Loucy (cell line): ENCODE measurements at regions not wholly inside any gene's neighbourhood (a gene's known extent, or its start where the extent isn't known, plus 50 kb on each side); places are given as distances from the start of the nearest gene placed in this dataset.

Experiments
- H2AFZ ChIP-seq: fragments of 200-600 bp; sonication (generic); 2 replicates; pipeline ENCODE4 v1.6.0; 2016; ENCODE audit warnings: antibody characterized with exemption, mild to moderate bottlenecking, low read length, moderate library complexity
- H3F3A ChIP-seq: fragments of 200-600 bp; 2 replicates; pipeline ENCODE4 v1.6.0; 2016; ENCODE audit warnings: antibody characterized with exemption, low read depth, mild to moderate bottlenecking
- H3K27me3 ChIP-seq: fragments of 200-600 bp; sonication (generic); 2 replicates; pipeline ENCODE4 v1.6.1; 2014; ENCODE audit warnings: low read length, mild to moderate bottlenecking; ENCODE audit not compliant: insufficient read depth, poor library complexity, severe bottlenecking
- H3K36me3 ChIP-seq: fragments of 200-600 bp; sonication (generic); 2 replicates; pipeline ENCODE4 v1.6.1; 2016; ENCODE audit warnings: low read length; ENCODE audit not compliant: insufficient read depth
- H3K4me1 ChIP-seq: fragments of 200-600 bp; sonication (generic); 2 replicates; pipeline ENCODE4 v1.5.1; 2014; ENCODE audit warnings: low read length, mild to moderate bottlenecking; ENCODE audit not compliant: insufficient read depth, poor library complexity, severe bottlenecking
- H3K4me2 ChIP-seq: fragments of 200-600 bp; sonication (generic); 2 replicates; pipeline ENCODE4 v1.6.0; 2014; ENCODE audit warnings: antibody characterized with exemption, low read length, low read depth, mild to moderate bottlenecking; ENCODE audit not compliant: poor library complexity, severe bottlenecking
- H3K4me3 ChIP-seq: fragments of 200-600 bp; sonication (generic); 2 replicates; pipeline ENCODE4 v1.5.1; 2014; ENCODE audit warnings: low read length, mild to moderate bottlenecking, mixed read lengths; ENCODE audit not compliant: poor library complexity, severe bottlenecking
- H3K79me2 ChIP-seq: fragments of 200-600 bp; sonication (generic); 2 replicates; pipeline ENCODE4 v1.6.1; 2014; ENCODE audit warnings: low read length; ENCODE audit not compliant: insufficient read depth
- H3K9ac ChIP-seq: fragments of 200-600 bp; sonication (generic); 2 replicates; pipeline ENCODE4 v1.6.0; 2014; ENCODE audit warnings: mild to moderate bottlenecking, low read depth, low read length, moderate library complexity; ENCODE audit not compliant: poor library complexity, severe bottlenecking
- H3K9me2 ChIP-seq: fragments of 200-600 bp; sonication (generic); replicated peaks from 2 replicates; pipeline ENCODE4 v1.6.1; 2016; ENCODE audit warnings: low read depth, low read length, mixed read lengths
- H3K9me3 ChIP-seq: fragments of 200-600 bp; sonication (generic); 2 replicates; pipeline ENCODE4 v1.6.1; 2014; ENCODE audit warnings: mild to moderate bottlenecking, antibody characterized with exemption, low read length, low read depth; ENCODE audit not compliant: insufficient read depth
- H4K20me1 ChIP-seq: fragments of 200-600 bp; sonication (generic); 2 replicates; pipeline ENCODE4 v1.6.0; 2014; ENCODE audit warnings: antibody characterized with exemption, low read length, mild to moderate bottlenecking; ENCODE audit not compliant: insufficient read depth, poor library complexity, severe bottlenecking
- EZH2phosphoT487 ChIP-seq: fragments of 200-600 bp; IDR thresholded peaks from 2 replicates; pipeline ENCODE4 v1.6.1; 2018; ENCODE audit warnings: antibody characterized with exemption, mild to moderate bottlenecking, moderate library complexity, borderline replicate concordance
- TF ChIP-seq, protein P1 (sequence below): fragments of 200-600 bp; sonication (generic); conservative IDR thresholded peaks from 2 replicates; pipeline ENCODE4 v1.5.1; 2014; ENCODE audit warnings: mild to moderate bottlenecking, antibody characterized with exemption, low read length

DNA sequence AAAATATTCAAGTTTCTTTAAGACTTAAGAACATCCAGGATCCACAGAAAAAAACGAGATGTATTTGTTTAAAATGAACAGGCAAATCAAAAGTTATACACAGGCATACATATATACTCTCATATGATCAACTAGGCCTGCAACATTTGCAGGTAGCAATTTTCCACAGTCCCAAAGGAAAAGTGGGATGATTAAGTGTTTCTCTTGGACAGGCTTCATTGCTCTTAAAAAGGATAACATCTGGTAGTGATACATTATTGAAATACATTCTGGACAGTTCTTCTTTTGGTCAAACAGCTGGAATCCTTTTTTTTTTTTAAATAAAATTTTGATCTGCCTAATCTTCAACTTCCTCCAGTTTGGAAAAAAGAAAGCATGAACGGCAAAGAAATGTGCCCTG is 114.8 kb upstream of the TDRD3 start:
- no peaks in the 10 kb centered on the region for H3F3A ChIP-seq
- no peak for TF ChIP-seq EZH2phosphoT487
- TF ChIP-seq, protein P1, sequence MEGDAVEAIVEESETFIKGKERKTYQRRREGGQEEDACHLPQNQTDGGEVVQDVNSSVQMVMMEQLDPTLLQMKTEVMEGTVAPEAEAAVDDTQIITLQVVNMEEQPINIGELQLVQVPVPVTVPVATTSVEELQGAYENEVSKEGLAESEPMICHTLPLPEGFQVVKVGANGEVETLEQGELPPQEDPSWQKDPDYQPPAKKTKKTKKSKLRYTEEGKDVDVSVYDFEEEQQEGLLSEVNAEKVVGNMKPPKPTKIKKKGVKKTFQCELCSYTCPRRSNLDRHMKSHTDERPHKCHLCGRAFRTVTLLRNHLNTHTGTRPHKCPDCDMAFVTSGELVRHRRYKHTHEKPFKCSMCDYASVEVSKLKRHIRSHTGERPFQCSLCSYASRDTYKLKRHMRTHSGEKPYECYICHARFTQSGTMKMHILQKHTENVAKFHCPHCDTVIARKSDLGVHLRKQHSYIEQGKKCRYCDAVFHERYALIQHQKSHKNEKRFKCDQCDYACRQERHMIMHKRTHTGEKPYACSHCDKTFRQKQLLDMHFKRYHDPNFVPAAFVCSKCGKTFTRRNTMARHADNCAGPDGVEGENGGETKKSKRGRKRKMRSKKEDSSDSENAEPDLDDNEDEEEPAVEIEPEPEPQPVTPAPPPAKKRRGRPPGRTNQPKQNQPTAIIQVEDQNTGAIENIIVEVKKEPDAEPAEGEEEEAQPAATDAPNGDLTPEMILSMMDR = no peak
- H3K4me3 ChIP-seq = no peak overlapping the region
- no peaks in the 10 kb centered on the region for H3K79me2 ChIP-seq
- H3K36me3 ChIP-seq = no peaks in the 10 kb centered on the region
- no peaks in the 10 kb centered on the region for H4K20me1 ChIP-seq
- H3K4me2 ChIP-seq = no peak overlapping the region
- H3K9ac ChIP-seq = no peak overlapping the region
- no peaks in the 10 kb centered on the region for H3K4me1 ChIP-seq
- H3K27me3 ChIP-seq = no peaks in the 10 kb centered on the region
- no peak overlapping the region for H2AFZ ChIP-seq
- no peaks in the 10 kb centered on the region; the same call in 1 of the 2 replicates for H3K9me3 ChIP-seq
- H3K9me2 ChIP-seq = no peaks in the 10 kb centered on the region

DNA sequence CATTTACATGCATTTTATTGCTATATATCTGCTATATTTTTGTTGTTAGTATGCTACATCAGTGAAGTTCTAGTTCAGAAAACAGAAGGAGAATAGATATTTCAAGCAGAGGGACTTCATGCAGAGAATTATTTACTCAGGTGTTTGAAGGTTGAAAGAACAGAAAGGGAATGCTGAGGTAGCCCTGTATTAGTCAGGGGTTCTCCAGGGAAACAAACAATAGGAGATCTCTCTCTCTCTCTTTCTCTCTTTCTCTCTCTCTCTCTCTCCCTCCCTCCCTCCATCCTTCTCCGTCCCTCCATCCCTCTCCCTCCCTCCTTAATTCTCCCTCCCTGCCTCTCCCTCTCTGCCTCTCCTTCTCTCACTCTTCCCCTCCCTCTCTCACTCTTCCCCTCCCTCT is 114.3 kb upstream of the TDRD3 start:
- H3K9me2 ChIP-seq = no peaks in the 10 kb centered on the region
- no peak for TF ChIP-seq EZH2phosphoT487
- TF ChIP-seq, protein P1 = no peak
- no peaks in the 10 kb centered on the region; the same call in 1 of the 2 replicates for H3K9me3 ChIP-seq
- no peak overlapping the region for H3K4me3 ChIP-seq
- no peak overlapping the region for H3K9ac ChIP-seq
- no peaks in the 10 kb centered on the region for H4K20me1 ChIP-seq
- H3K36me3 ChIP-seq = no peaks in the 10 kb centered on the region
- H2AFZ ChIP-seq = no peak overlapping the region
- no peaks in the 10 kb centered on the region for H3K4me1 ChIP-seq
- no peaks in the 10 kb centered on the region for H3F3A ChIP-seq
- H3K27me3 ChIP-seq = no peaks in the 10 kb centered on the region
- H3K4me2 ChIP-seq = no peak overlapping the region
- no peaks in the 10 kb centered on the region for H3K79me2 ChIP-seq

DNA sequence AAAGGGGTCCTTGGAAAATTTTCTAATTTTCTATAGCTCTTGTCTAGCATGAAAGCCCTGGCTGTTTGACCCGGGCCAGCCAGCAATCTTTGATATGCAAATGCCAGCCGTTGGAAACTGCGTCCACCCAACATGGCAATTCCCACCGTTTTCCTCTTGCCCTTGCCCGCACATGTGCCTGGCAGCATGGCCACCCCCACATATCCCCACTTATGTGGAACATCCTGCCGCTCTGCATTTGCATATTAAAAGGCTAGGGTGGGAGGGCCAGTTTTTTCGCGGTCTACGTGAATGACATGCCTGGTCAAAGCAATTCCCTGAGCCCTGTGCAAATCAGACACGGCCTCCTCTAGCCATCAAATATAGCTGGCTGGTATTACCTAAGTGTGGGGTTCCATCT is 110.3 kb upstream of the TDRD3 start:
- Histone ChIP-seq H3K9me2 (no peaks in the 10 kb centered on the region), H3K4me1 (no peaks in the 10 kb centered on the region), H2AFZ (no peak overlapping the region), H3K9ac (no peak overlapping the region), H3K27me3 (no peaks in the 10 kb centered on the region), H3F3A (no peaks in the 10 kb centered on the region), H3K79me2 (no peaks in the 10 kb centered on the region), H3K36me3 (no peaks in the 10 kb centered on the region), H4K20me1 (no peaks in the 10 kb centered on the region), H3K4me2 (no peak overlapping the region), H3K4me3 (no peak overlapping the region), H3K9me3 (no peaks in the 10 kb centered on the region; the same call in 1 of the 2 replicates)
- TF ChIP-seq, protein P1 = no peak
- TF ChIP-seq EZH2phosphoT487 = no peak
